ENCODE measurements at regions not wholly inside any gene's neighbourhood (a gene's known extent, or its start where the extent isn't known, plus 50 kb on each side); places are given as distances from the start of the nearest gene placed in this dataset.

- POLR2A ChIA-PET: no interaction called here
Observed at GRCh38 chr20:6898928-6899327, 131.4 kb downstream of the BMP2 start.

GRCh38 chr20:6906871-6907270, 139.4 kb downstream of the BMP2 start:
- ChIA-PET POLR2A (no interaction called here), CTCF (no interaction called here)
- Mint-ChIP-seq H3K4me1 (no peaks in the 10 kb centered on the region), H3K36me3 (ENCODE audit: low read depth) (no peaks in the 10 kb centered on the region), H3K9me3 (peaks cover 7% of the 10 kb centered on the region), H3K4me3 (no peak overlapping the region), H3K27me3 (no peaks in the 10 kb centered on the region), H3K27ac (no peak overlapping the region)
- DNase-seq: no peak

More at GRCh38 chr20:6898928-6899327, 131.4 kb downstream of the BMP2 start:
- Mint-ChIP-seq H3K36me3 (ENCODE audit: low read depth) (no peaks in the 10 kb centered on the region), H3K27ac (no peak overlapping the region), H3K27me3 (no peaks in the 10 kb centered on the region), H3K9me3 (peaks cover 12% of the 10 kb centered on the region), H3K4me3 (no peak overlapping the region), H3K4me1 (no peaks in the 10 kb centered on the region)
- CTCF ChIA-PET: no interaction called here
- no peak for DNase-seq

GRCh38 chr20:6908673-6909072, 141.2 kb downstream of the BMP2 start:
- no peaks in the 10 kb centered on the region for H3K36me3 Mint-ChIP-seq (ENCODE audit: low read depth)
- H3K4me3 Mint-ChIP-seq: no peak overlapping the region
- CTCF ChIA-PET: no interaction called here
- H3K27ac Mint-ChIP-seq: no peak overlapping the region
- no peaks in the 10 kb centered on the region for H3K27me3 Mint-ChIP-seq
- POLR2A ChIA-PET: no interaction called here
- no peak for DNase-seq
- H3K4me1 Mint-ChIP-seq: no peaks in the 10 kb centered on the region
- peaks cover 7% of the 10 kb centered on the region for H3K9me3 Mint-ChIP-seq

- Mint-ChIP-seq H3K36me3 (ENCODE audit: low read depth) (no peaks in the 10 kb centered on the region), H3K27me3 (no peaks in the 10 kb centered on the region), H3K9me3 (peaks cover 9% of the 10 kb centered on the region), H3K4me3 (no peak overlapping the region), H3K4me1 (no peaks in the 10 kb centered on the region), H3K27ac (no peak overlapping the region)
- no peak for DNase-seq
- ChIA-PET POLR2A (no interaction called here), CTCF (no interaction called here)
Observed at GRCh38 chr20:6909608-6910007, 142.1 kb downstream of the BMP2 start.

GRCh38 chr20:6914986-6915385, 147.5 kb downstream of the BMP2 start:
- CTCF ChIA-PET: no interaction called here
- Mint-ChIP-seq H3K27ac (no peak overlapping the region), H3K4me1 (no peaks in the 10 kb centered on the region), H3K36me3 (ENCODE audit: low read depth) (no peaks in the 10 kb centered on the region), H3K27me3 (no peaks in the 10 kb centered on the region), H3K4me3 (no peak overlapping the region), H3K9me3 (peaks cover 13% of the 10 kb centered on the region)
- no peak for DNase-seq
- POLR2A ChIA-PET: no interaction called here

GRCh38 chr20:6916938-6917337, 149.5 kb downstream of the BMP2 start:
- H3K9me3 Mint-ChIP-seq: peaks cover 11% of the 10 kb centered on the region
- no peaks in the 10 kb centered on the region for H3K27me3 Mint-ChIP-seq
- no peaks in the 10 kb centered on the region for H3K36me3 Mint-ChIP-seq (ENCODE audit: low read depth)
- H3K4me3 Mint-ChIP-seq: no peak overlapping the region
- no peak overlapping the region for H3K27ac Mint-ChIP-seq
- ChIA-PET POLR2A (no interaction called here), CTCF (no interaction called here)
- no peak for DNase-seq
- no peaks in the 10 kb centered on the region for H3K4me1 Mint-ChIP-seq

GRCh38 chr20:6919792-6920468, 152.4 kb downstream of the BMP2 start:
- no peaks in the 10 kb centered on the region for H3K27me3 Mint-ChIP-seq
- H3K27ac Mint-ChIP-seq: no peak overlapping the region
- ChIA-PET CTCF (no interaction called here), POLR2A (no interaction called here)
- peaks cover 6% of the 10 kb centered on the region for H3K9me3 Mint-ChIP-seq
- no peak for DNase-seq
- H3K4me3 Mint-ChIP-seq: no peak overlapping the region
- no peaks in the 10 kb centered on the region for H3K4me1 Mint-ChIP-seq
- no peaks in the 10 kb centered on the region for H3K36me3 Mint-ChIP-seq (ENCODE audit: low read depth)

GRCh38 chr20:6920991-6921613, 153.6 kb downstream of the BMP2 start:
- CTCF ChIA-PET: no interaction called here
- Mint-ChIP-seq H3K4me3 (no peak overlapping the region), H3K36me3 (ENCODE audit: low read depth) (no peaks in the 10 kb centered on the region), H3K4me1 (no peaks in the 10 kb centered on the region), H3K9me3 (peaks cover 6% of the 10 kb centered on the region), H3K27ac (no peak overlapping the region), H3K27me3 (no peaks in the 10 kb centered on the region)
- POLR2A ChIA-PET: no interaction called here
- DNase-seq: no peak

- DNase-seq: no peak
- Mint-ChIP-seq H3K27ac (no peak overlapping the region), H3K27me3 (no peaks in the 10 kb centered on the region), H3K36me3 (ENCODE audit: low read depth) (no peaks in the 10 kb centered on the region), H3K4me3 (no peak overlapping the region), H3K9me3 (peaks cover 9% of the 10 kb centered on the region), H3K4me1 (no peaks in the 10 kb centered on the region)
- ChIA-PET CTCF (no interaction called here), POLR2A (no interaction called here)
Observed at GRCh38 chr20:6921717-6922386, 154.4 kb downstream of the BMP2 start.

- DNase-seq: no peak
Observed at GRCh38 chr20:6924681-6925080, 157.2 kb downstream of the BMP2 start.

GRCh38 chr20:6925744-6926278, 158.3 kb downstream of the BMP2 start:
- no peak for DNase-seq
- peaks cover 8% of the 10 kb centered on the region for H3K9me3 Mint-ChIP-seq
- ChIA-PET POLR2A (no interaction called here), CTCF (no interaction called here)
- H3K27ac Mint-ChIP-seq: no peak overlapping the region
- no peaks in the 10 kb centered on the region for H3K27me3 Mint-ChIP-seq
- no peak overlapping the region for H3K4me3 Mint-ChIP-seq
- no peaks in the 10 kb centered on the region for H3K36me3 Mint-ChIP-seq (ENCODE audit: low read depth)
- H3K4me1 Mint-ChIP-seq: no peaks in the 10 kb centered on the region

More at GRCh38 chr20:6924681-6925080, 157.2 kb downstream of the BMP2 start:
- H3K9me3 Mint-ChIP-seq: peaks cover 6% of the 10 kb centered on the region
- ChIA-PET POLR2A (no interaction called here), CTCF (no interaction called here)
- no peaks in the 10 kb centered on the region for H3K4me1 Mint-ChIP-seq
- H3K27ac Mint-ChIP-seq: no peak overlapping the region
- no peaks in the 10 kb centered on the region for H3K27me3 Mint-ChIP-seq
- no peak overlapping the region for H3K4me3 Mint-ChIP-seq
- H3K36me3 Mint-ChIP-seq (ENCODE audit: low read depth): no peaks in the 10 kb centered on the region

- POLR2A ChIA-PET: no interaction called here
- H3K27ac Mint-ChIP-seq: no peak overlapping the region
- H3K27me3 Mint-ChIP-seq: no peaks in the 10 kb centered on the region
- no peaks in the 10 kb centered on the region for H3K36me3 Mint-ChIP-seq (ENCODE audit: low read depth)
- DNase-seq: no peak
- CTCF ChIA-PET: no interaction called here
- peaks cover 15% of the 10 kb centered on the region for H3K9me3 Mint-ChIP-seq
- H3K4me3 Mint-ChIP-seq: no peak overlapping the region
- H3K4me1 Mint-ChIP-seq: no peaks in the 10 kb centered on the region
Observed at GRCh38 chr20:6940048-6940447, 172.6 kb downstream of the BMP2 start.

GRCh38 chr20:6940876-6941275, 173.4 kb downstream of the BMP2 start:
- DNase-seq: no peak
- ChIA-PET CTCF (no interaction called here), POLR2A (no interaction called here)
- Mint-ChIP-seq H3K36me3 (ENCODE audit: low read depth) (no peaks in the 10 kb centered on the region), H3K9me3 (peaks cover 14% of the 10 kb centered on the region), H3K27me3 (no peaks in the 10 kb centered on the region), H3K4me3 (no peak overlapping the region), H3K4me1 (no peaks in the 10 kb centered on the region), H3K27ac (no peak overlapping the region)

GRCh38 chr20:6941571-6941970, 174.1 kb downstream of the BMP2 start:
- H3K27me3 Mint-ChIP-seq: no peaks in the 10 kb centered on the region

More at GRCh38 chr20:6941571-6941970, 174.1 kb downstream of the BMP2 start:
- H3K27ac Mint-ChIP-seq: no peak overlapping the region
- peaks cover 13% of the 10 kb centered on the region for H3K9me3 Mint-ChIP-seq
- POLR2A ChIA-PET: no interaction called here
- H3K36me3 Mint-ChIP-seq (ENCODE audit: low read depth): no peaks in the 10 kb centered on the region
- H3K4me1 Mint-ChIP-seq: no peaks in the 10 kb centered on the region
- no peak for DNase-seq
- H3K4me3 Mint-ChIP-seq: no peak overlapping the region
- CTCF ChIA-PET: no interaction called here

Measured in activated CD4-positive, alpha-beta memory T cell treated with anti-CD3 and anti-CD28 coated beads, Interleukin-2, amount 10 ng/mL, durations not matched to agents 7 days and 5 days (primary cell).